ENCODE measurements at regions not wholly inside any gene's neighbourhood (a gene's known extent, or its start where the extent isn't known, plus 50 kb on each side); places are given as distances from the start of the nearest gene placed in this dataset.
"Not testable (repeated sequence)": the region's sequence is repeated elsewhere in the genome, so short reads cannot be mapped to it uniquely, and the experiment has no call there.

DNA sequence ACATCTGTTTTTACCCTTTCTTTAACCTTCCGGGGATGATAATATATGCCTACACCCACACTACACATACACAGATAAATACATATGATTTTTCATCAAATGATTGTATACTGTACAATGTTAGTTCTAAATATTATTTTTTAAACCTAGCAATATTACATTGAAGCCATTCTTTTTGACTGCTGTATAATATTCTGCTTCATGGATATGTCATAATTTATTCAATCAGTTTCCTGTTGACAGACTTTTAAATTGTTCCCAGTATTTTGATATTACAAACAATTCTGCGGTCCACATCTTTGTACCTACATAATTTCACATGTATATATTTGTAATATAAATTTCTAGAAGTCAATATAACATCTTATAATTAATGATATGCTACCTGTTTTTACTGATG is 59.0 kb upstream of the ITGB1 start:
- Histone ChIP-seq H2AFZ (ENCODE audit: low read depth, low read length, severe bottlenecking) (no peak overlapping the region), H3F3A (ENCODE audit: insufficient read depth) (no peaks in the 10 kb centered on the region), H3K4me2 (ENCODE audit: low read depth, low read length, poor library complexity, severe bottlenecking) (no peak overlapping the region), H4K20me1 (ENCODE audit: low read depth, low read length) (no peaks in the 10 kb centered on the region), H3K9me3 (ENCODE audit: insufficient read depth, low read length) (no peaks in the 10 kb centered on the region), H3K9ac (ENCODE audit: low read length) (no peak overlapping the region), H3K9me2 (replicated peaks; ENCODE audit: insufficient read depth, low read length) (no peaks in the 10 kb centered on the region), H3K36me3 (ENCODE audit: low read length) (no peaks in the 10 kb centered on the region), H3K4me3 (ENCODE audit: insufficient read depth, low read length, poor library complexity, severe bottlenecking) (no peak overlapping the region), H3K79me2 (ENCODE audit: insufficient read depth, low read length) (no peaks in the 10 kb centered on the region), H3K27ac (ENCODE audit: low read depth, low read length) (no peak overlapping the region), H3K27me3 (ENCODE audit: low read length) (no peaks in the 10 kb centered on the region)
- TF ChIP-seq EZH2phosphoT487 (conservative IDR thresholded peaks at IDR 0.05; ENCODE audit: low read length): no peak
- TF ChIP-seq, protein P1, sequence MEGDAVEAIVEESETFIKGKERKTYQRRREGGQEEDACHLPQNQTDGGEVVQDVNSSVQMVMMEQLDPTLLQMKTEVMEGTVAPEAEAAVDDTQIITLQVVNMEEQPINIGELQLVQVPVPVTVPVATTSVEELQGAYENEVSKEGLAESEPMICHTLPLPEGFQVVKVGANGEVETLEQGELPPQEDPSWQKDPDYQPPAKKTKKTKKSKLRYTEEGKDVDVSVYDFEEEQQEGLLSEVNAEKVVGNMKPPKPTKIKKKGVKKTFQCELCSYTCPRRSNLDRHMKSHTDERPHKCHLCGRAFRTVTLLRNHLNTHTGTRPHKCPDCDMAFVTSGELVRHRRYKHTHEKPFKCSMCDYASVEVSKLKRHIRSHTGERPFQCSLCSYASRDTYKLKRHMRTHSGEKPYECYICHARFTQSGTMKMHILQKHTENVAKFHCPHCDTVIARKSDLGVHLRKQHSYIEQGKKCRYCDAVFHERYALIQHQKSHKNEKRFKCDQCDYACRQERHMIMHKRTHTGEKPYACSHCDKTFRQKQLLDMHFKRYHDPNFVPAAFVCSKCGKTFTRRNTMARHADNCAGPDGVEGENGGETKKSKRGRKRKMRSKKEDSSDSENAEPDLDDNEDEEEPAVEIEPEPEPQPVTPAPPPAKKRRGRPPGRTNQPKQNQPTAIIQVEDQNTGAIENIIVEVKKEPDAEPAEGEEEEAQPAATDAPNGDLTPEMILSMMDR (IDR thresholded peaks at IDR 0.05; ENCODE audit: insufficient read depth, low read length, poor library complexity, severe bottlenecking): no peak

DNA sequence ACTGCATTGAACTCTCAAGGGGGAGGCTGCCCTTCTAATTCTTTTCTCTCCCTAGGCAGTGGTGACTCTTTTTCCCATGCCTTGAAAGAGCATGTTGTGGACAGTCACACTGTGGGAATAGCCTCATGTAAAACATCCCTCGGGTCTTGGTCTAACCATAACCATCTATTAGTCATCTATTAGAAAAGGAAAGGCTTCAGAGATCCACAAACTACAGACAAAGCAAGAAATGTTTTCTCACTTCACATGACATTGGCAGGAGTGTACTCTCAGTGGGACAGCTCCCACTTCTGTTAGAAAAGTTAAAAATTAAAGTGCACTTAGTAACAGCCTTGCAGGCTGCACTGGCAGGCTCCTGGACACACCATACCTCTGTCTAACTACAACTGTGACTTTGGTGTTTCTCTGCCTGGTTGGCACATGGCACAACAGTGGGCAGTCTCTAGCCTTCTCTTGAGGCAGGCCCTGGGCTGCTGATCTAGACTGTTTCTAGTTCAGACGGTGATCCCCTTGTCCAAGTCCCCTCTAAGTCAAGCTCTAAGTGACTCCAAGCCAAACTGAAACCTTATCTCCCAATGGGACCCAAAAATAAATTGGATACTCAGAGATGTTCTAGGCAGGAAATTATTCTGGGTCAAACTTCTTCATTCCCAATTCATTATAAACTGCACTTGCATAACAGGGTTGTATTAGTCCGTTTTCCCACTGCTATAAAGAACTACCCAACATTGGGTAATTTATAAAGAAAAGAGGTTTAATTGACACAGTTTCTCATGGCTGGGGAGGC is 57.9 kb upstream of the ITGB1 start:
- no peaks in the 10 kb centered on the region for H3F3A ChIP-seq (ENCODE audit: insufficient read depth)
- H3K36me3 ChIP-seq (ENCODE audit: low read length): no peaks in the 10 kb centered on the region
- no peaks in the 10 kb centered on the region for H3K9me2 ChIP-seq (replicated peaks; ENCODE audit: insufficient read depth, low read length)
- no peaks in the 10 kb centered on the region for H4K20me1 ChIP-seq (ENCODE audit: low read depth, low read length)
- no peak overlapping the region for H3K27ac ChIP-seq (ENCODE audit: low read depth, low read length)
- H3K4me3 ChIP-seq (ENCODE audit: insufficient read depth, low read length, poor library complexity, severe bottlenecking): no peak overlapping the region
- no peaks in the 10 kb centered on the region for H3K27me3 ChIP-seq (ENCODE audit: low read length)
- no peak overlapping the region for H2AFZ ChIP-seq (ENCODE audit: low read depth, low read length, severe bottlenecking)
- H3K9ac ChIP-seq (ENCODE audit: low read length): no peak overlapping the region
- no peaks in the 10 kb centered on the region for H3K9me3 ChIP-seq (ENCODE audit: insufficient read depth, low read length)
- no peak for TF ChIP-seq EZH2phosphoT487 (conservative IDR thresholded peaks at IDR 0.05; ENCODE audit: low read length)
- TF ChIP-seq, protein P1 (IDR thresholded peaks at IDR 0.05; ENCODE audit: insufficient read depth, low read length, poor library complexity, severe bottlenecking): no peak
- H3K4me2 ChIP-seq (ENCODE audit: low read depth, low read length, poor library complexity, severe bottlenecking): no peak overlapping the region
- no peaks in the 10 kb centered on the region for H3K79me2 ChIP-seq (ENCODE audit: insufficient read depth, low read length)

DNA sequence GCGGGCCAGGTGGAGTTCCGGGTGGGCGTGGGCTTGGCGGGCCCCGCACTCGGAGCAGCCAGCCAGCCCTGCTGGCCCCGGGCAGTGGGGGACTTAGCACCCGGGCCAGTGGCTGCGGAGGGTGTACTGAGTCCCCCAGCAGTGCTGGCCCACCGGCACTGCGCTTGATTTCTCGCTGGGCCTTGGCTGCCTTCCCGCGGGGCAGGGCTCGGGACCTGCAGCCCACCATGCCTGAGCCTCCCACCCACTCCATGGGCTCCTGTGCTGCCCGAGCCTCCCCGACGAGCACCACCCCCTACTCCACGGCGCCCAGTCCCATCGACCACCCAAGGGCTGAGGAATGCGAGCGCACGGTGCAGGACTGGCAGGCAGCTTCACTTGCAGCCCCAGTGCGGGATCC is 55.3 kb upstream of the ITGB1 start:
- H3K9me2 ChIP-seq (replicated peaks; ENCODE audit: insufficient read depth, low read length); H3K9me3 ChIP-seq (ENCODE audit: insufficient read depth, low read length); H3K27ac ChIP-seq (ENCODE audit: low read depth, low read length); H2AFZ ChIP-seq (ENCODE audit: low read depth, low read length, severe bottlenecking); H3K4me3 ChIP-seq (ENCODE audit: insufficient read depth, low read length, poor library complexity, severe bottlenecking); H3K9ac ChIP-seq (ENCODE audit: low read length); H4K20me1 ChIP-seq (ENCODE audit: low read depth, low read length); H3K79me2 ChIP-seq (ENCODE audit: insufficient read depth, low read length); H3K36me3 ChIP-seq (ENCODE audit: low read length); H3K4me2 ChIP-seq (ENCODE audit: low read depth, low read length, poor library complexity, severe bottlenecking); H3K27me3 ChIP-seq (ENCODE audit: low read length); H3F3A ChIP-seq (ENCODE audit: insufficient read depth): not testable (repeated sequence)

DNA sequence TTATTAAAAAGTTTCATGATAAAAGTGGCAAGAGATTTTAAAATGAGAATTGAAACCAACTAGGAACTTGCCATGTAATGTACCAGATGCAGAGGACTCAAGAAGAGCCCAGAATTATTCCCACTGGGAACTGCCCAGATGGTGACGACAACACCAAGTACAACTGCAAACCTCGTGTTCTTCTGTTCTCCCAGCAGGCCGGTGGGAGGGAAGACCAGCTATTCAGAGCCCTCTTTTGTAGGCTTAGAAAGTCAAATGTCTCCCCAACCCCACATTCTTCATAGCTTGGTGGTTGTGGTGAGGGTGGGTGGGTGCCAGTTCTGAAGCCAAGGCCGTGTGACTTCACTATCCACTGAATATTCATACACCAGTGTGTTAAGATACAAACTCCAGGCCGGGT is 54.3 kb upstream of the ITGB1 start:
- Histone ChIP-seq H3K27ac (ENCODE audit: low read depth, low read length) (no peak overlapping the region), H3K27me3 (ENCODE audit: low read length) (no peaks in the 10 kb centered on the region), H4K20me1 (ENCODE audit: low read depth, low read length) (no peaks in the 10 kb centered on the region), H3K9me2 (replicated peaks; ENCODE audit: insufficient read depth, low read length) (no peaks in the 10 kb centered on the region), H3K9ac (ENCODE audit: low read length) (no peak overlapping the region), H3K36me3 (ENCODE audit: low read length) (no peaks in the 10 kb centered on the region), H3F3A (ENCODE audit: insufficient read depth) (no peaks in the 10 kb centered on the region), H3K79me2 (ENCODE audit: insufficient read depth, low read length) (no peaks in the 10 kb centered on the region), H2AFZ (ENCODE audit: low read depth, low read length, severe bottlenecking) (no peak overlapping the region), H3K4me2 (ENCODE audit: low read depth, low read length, poor library complexity, severe bottlenecking) (no peak overlapping the region), H3K4me3 (ENCODE audit: insufficient read depth, low read length, poor library complexity, severe bottlenecking) (no peak overlapping the region), H3K9me3 (ENCODE audit: insufficient read depth, low read length) (no peaks in the 10 kb centered on the region)
- no peak for TF ChIP-seq EZH2phosphoT487 (conservative IDR thresholded peaks at IDR 0.05; ENCODE audit: low read length)
- TF ChIP-seq, protein P1 (IDR thresholded peaks at IDR 0.05; ENCODE audit: insufficient read depth, low read length, poor library complexity, severe bottlenecking): no peak

All from SU-DHL-6 (cell line).